NCI-H1092 (cell line): ENCODE measurements at regions not wholly inside any gene's neighbourhood (a gene's known extent, or its start where the extent isn't known, plus 50 kb on each side); places are given as distances from the start of the nearest gene placed in this dataset.

Experiments
- DNase-seq: peaks from one replicate; lab custom pipeline; 2025; lab: John Stamatoyannopoulos, UW

GRCh38 chr12:107525063-107525718 is 160.4 kb upstream of the PWP1 start:
- DNase-seq: no peak

- no peak for DNase-seq
Observed at GRCh38 chr12:107525719-107526554, 159.7 kb upstream of the PWP1 start.

GRCh38 chr12:107526555-107527180 is 158.9 kb upstream of the PWP1 start:
- DNase-seq: no peak

GRCh38 chr12:107528731-107529365 is 156.8 kb upstream of the PWP1 start:
- DNase-seq: no peak

GRCh38 chr12:107529991-107530390 is 155.6 kb upstream of the PWP1 start:
- DNase-seq: no peak

- DNase-seq: no peak
Observed at GRCh38 chr12:107530701-107531100, 154.9 kb upstream of the PWP1 start.

GRCh38 chr12:107533218-107533617 is 152.4 kb upstream of the PWP1 start:
- no peak for DNase-seq

GRCh38 chr12:107536613-107537012 is 149.0 kb upstream of the PWP1 start:
- no peak for DNase-seq

GRCh38 chr12:107537464-107538119 is 148.0 kb upstream of the PWP1 start:
- no peak for DNase-seq

- no peak for DNase-seq
Observed at GRCh38 chr12:107539196-107539939, 146.2 kb upstream of the PWP1 start.

- no peak for DNase-seq
Observed at GRCh38 chr12:107541001-107541705, 144.4 kb upstream of the PWP1 start.

- DNase-seq: no peak
Observed at GRCh38 chr12:107543416-107543815, 142.2 kb upstream of the PWP1 start.

GRCh38 chr12:107543841-107544240 is 141.8 kb upstream of the PWP1 start:
- DNase-seq: no peak

GRCh38 chr12:107544937-107545336 is 140.7 kb upstream of the PWP1 start:
- no peak for DNase-seq

- DNase-seq: no peak
Observed at GRCh38 chr12:107545737-107546353, 139.8 kb upstream of the PWP1 start.

- no peak for DNase-seq
Observed at GRCh38 chr12:107547389-107547788, 138.2 kb upstream of the PWP1 start.

- no peak for DNase-seq
Observed at GRCh38 chr12:107549651-107550480, 135.7 kb upstream of the PWP1 start.

- no peak for DNase-seq
Observed at GRCh38 chr12:107551434-107551833, 134.2 kb upstream of the PWP1 start.

GRCh38 chr12:107552263-107552662 is 133.3 kb upstream of the PWP1 start:
- DNase-seq: no peak
